SK-N-SH (cell line): ENCODE measurements at regions not wholly inside any gene's neighbourhood (a gene's known extent, or its start where the extent isn't known, plus 50 kb on each side); places are given as distances from the start of the nearest gene placed in this dataset.

Experiments
- CTCF ChIA-PET: fragments of 300-600, 350-600 bp; formaldehyde crosslinking; extraction: SDS; loops from one replicate; lab custom pipeline; 2021; lab: Yijun Ruan, JAX
- POLR2A ChIA-PET: fragments of 350-600 bp; sonication (Branson Sonifier 250); formaldehyde crosslinking; extraction: SDS; loops from one replicate; lab custom pipeline; 2020; ENCODE audit warnings: antibody characterized with exemption, inconsistent platforms; lab: Yijun Ruan, JAX
- DNase-seq: peaks from one replicate; pipeline ENCODE4 v3.0.0; 2012
- H2AFZ ChIP-seq: fragments of 200-600 bp; sonication (generic); 2 replicates; pipeline ENCODE4 v1.8.1; 2016; ENCODE audit warnings: antibody characterized with exemption, mild to moderate bottlenecking, low read depth
- H3F3A ChIP-seq: fragments of 200-600 bp; sonication (generic); replicated peaks from 2 replicates; pipeline ENCODE3; 2016; ENCODE audit warnings: antibody characterized with exemption, mild to moderate bottlenecking; ENCODE audit not compliant: insufficient read depth
- H3K27ac ChIP-seq, 2 experiments: fragments of 200-500 bp in 1 of 2; fragments of 200-600 bp in 1 of 2; sonication (Bioruptor generic) in 1 of 2; sonication (generic), shearing (Covaris generic) in 1 of 2; 2 replicates each; pipeline versions ENCODE4 v1.5.1 to v1.6.1; 2014 to 2016; ENCODE audit warnings: low read depth in 2 of 2, inconsistent platforms in 1 of 2, low read length in 1 of 2, mild to moderate bottlenecking in 1 of 2, mixed read lengths in 1 of 2
- H3K27me3 ChIP-seq: fragments of 200-600 bp; sonication (generic), shearing (Covaris generic); 2 replicates; pipeline ENCODE4 v1.6.1; 2016; ENCODE audit warnings: mixed run types; ENCODE audit not compliant: insufficient read depth
- H3K36me3 ChIP-seq, 2 experiments: fragments of 200-500 bp in 1 of 2; fragments of 200-600 bp in 1 of 2; sonication (Bioruptor generic) in 1 of 2; sonication (generic) in 1 of 2; replicated peaks in 1 of 2; 2 replicates each; pipeline versions ENCODE3 to v1.5.1; 2014 to 2016; ENCODE audit warnings: low read length in 1 of 2, mild to moderate bottlenecking in 1 of 2; ENCODE audit not compliant: insufficient read depth in 2 of 2, control insufficient read depth in 1 of 2
- H3K4me1 ChIP-seq, 2 experiments: fragments of 200-500 bp in 1 of 2; fragments of 200-600 bp in 1 of 2; sonication (Bioruptor generic) in 1 of 2; sonication (generic), shearing (Covaris generic) in 1 of 2; 2 replicates each; pipeline versions ENCODE4 v1.5.1 to v1.6.1; 2014 to 2016; ENCODE audit warnings: low read depth in 1 of 2, low read length in 1 of 2, mixed run types in 1 of 2; ENCODE audit not compliant: insufficient read depth in 2 of 2, control insufficient read depth in 1 of 2
- H3K4me2 ChIP-seq: fragments of 200-600 bp; sonication (generic), shearing (Covaris generic); 2 replicates; pipeline ENCODE4 v1.6.1; 2017; ENCODE audit warnings: mixed run types
- H3K4me3 ChIP-seq, 2 experiments: fragments of 200-500 bp in 1 of 2; fragments of 200-600 bp in 1 of 2; sonication (Bioruptor generic) in 1 of 2; sonication (generic), shearing (Covaris generic) in 1 of 2; 2 replicates each; pipeline versions ENCODE4 v1.5.1 to v1.8.1; 2014 to 2016; ENCODE audit warnings: low read depth in 2 of 2, inconsistent platforms in 1 of 2, low read length in 1 of 2, mild to moderate bottlenecking in 1 of 2, mixed read lengths in 1 of 2, moderate library complexity in 1 of 2
- H3K79me2 ChIP-seq: fragments of 200-600 bp; sonication (generic); 2 replicates; pipeline ENCODE4 v1.8.1; 2017; ENCODE audit warnings: mild to moderate bottlenecking; ENCODE audit not compliant: insufficient read depth
- H3K9ac ChIP-seq: fragments of 200-600 bp; sonication (generic); 2 replicates; pipeline ENCODE4 v1.6.1; 2017; ENCODE audit warnings: mixed run types
- H3K9me2 ChIP-seq: fragments of 200-600 bp; sonication (generic); 2 replicates; pipeline ENCODE4 v1.6.1; 2017; ENCODE audit warnings: mixed run types
- H3K9me3 ChIP-seq: fragments of 200-600 bp; sonication (generic); 2 replicates; pipeline ENCODE4 v1.6.1; 2017; ENCODE audit warnings: mixed run types, mild to moderate bottlenecking, moderate library complexity
- H4K20me1 ChIP-seq: fragments of 200-600 bp; sonication (generic); 2 replicates; pipeline ENCODE4 v1.6.1; 2017; ENCODE audit warnings: mild to moderate bottlenecking, mixed run types; ENCODE audit not compliant: insufficient read depth
- CHD2 ChIP-seq: fragments of 150-350 bp; IDR thresholded peaks from 2 replicates; pipeline ENCODE4 v1.6.1; 2018; ENCODE audit warnings: low read length; ENCODE audit not compliant: partially characterized antibody
- EP300 ChIP-seq, 2 experiments: IDR thresholded peaks; 2 replicates each; pipeline versions ENCODE4 v1.4.0 to v1.6.1; 2012; ENCODE audit warnings: borderline replicate concordance in 1 of 2, low read depth in 1 of 2, low read length in 1 of 2
- EZH2phosphoT487 ChIP-seq: fragments of 200-600 bp; sonication (generic); IDR thresholded peaks from 2 replicates; pipeline ENCODE4 v1.6.1; 2017; ENCODE audit warnings: low read depth, mixed run types, mild to moderate bottlenecking, antibody characterized with exemption, moderate library complexity, borderline replicate concordance
- FOSL2 ChIP-seq: IDR thresholded peaks from 2 replicates; pipeline ENCODE4 v1.4.0; 2012; ENCODE audit warnings: low read depth, mild to moderate bottlenecking, moderate library complexity, borderline replicate concordance
- GATA2 ChIP-seq: sonication (generic); formaldehyde crosslinking; IDR thresholded peaks from 2 replicates; pipeline ENCODE4 v1.5.0; 2020; ENCODE audit warnings: mild to moderate bottlenecking, missing genetic modification reagents
- JUND ChIP-seq: IDR thresholded peaks from 2 replicates; pipeline ENCODE4 v1.4.0; 2012
- NFIC ChIP-seq: IDR thresholded peaks from 2 replicates; pipeline ENCODE4 v1.4.0; 2012; ENCODE audit warnings: borderline replicate concordance
- NRF1 ChIP-seq: IDR thresholded peaks from 2 replicates; pipeline ENCODE4 v1.6.1; 2012; ENCODE audit warnings: low read depth, mild to moderate bottlenecking, low read length
- PBX3 ChIP-seq: IDR thresholded peaks from 2 replicates; pipeline ENCODE4; 2012
- POLR2AphosphoS5 ChIP-seq: IDR thresholded peaks from 2 replicates; pipeline ENCODE4 v1.6.1; 2012; ENCODE audit warnings: low read depth, low read length
- RCOR1 ChIP-seq: fragments of 150-350 bp; IDR thresholded peaks from 2 replicates; pipeline ENCODE4 v1.6.1; 2017; ENCODE audit warnings: antibody characterized with exemption, low read length
- RFX5 ChIP-seq: IDR thresholded peaks from 2 replicates; pipeline ENCODE4 v1.6.1; 2012; ENCODE audit warnings: mild to moderate bottlenecking, improper control_type of control experiment, low read length
- TEAD4 ChIP-seq: IDR thresholded peaks from 2 replicates; pipeline ENCODE4 v1.4.0; 2012; ENCODE audit warnings: mild to moderate bottlenecking, borderline replicate concordance; ENCODE audit not compliant: insufficient read depth
- YY1 ChIP-seq: IDR thresholded peaks from 2 replicates; pipeline ENCODE4 v1.4.0; 2012; ENCODE audit warnings: low read depth, mild to moderate bottlenecking
- WGBS: methylation state at CpG from one replicate; pipeline ENCODE4 v1.1.6; 2017; ENCODE audit warnings: low lambda C conversion rate; 5-methylcytosine and 5-hydroxymethylcytosine counted together
- TF ChIP-seq, protein P1 (sequence below): fragments of 150-350 bp; IDR thresholded peaks from 2 replicates; pipeline ENCODE4 v1.6.1; 2017; ENCODE audit warnings: antibody characterized with exemption, low read length, low read depth, borderline replicate concordance
- TF ChIP-seq, protein P2 (sequence below): IDR thresholded peaks from 2 replicates; pipeline ENCODE4 v1.4.0; 2012; ENCODE audit warnings: low read depth, borderline replicate concordance
- TF ChIP-seq, protein P3 (sequence below): IDR thresholded peaks from 2 replicates; pipeline ENCODE4 v1.4.0; 2012; ENCODE audit warnings: low read depth

GRCh38 chr4:37002625-37003024 is 241.9 kb upstream of the NWD2 start:
- Histone ChIP-seq H4K20me1 (no peaks in the 10 kb centered on the region), H3K27ac (peak overlapping the region in 1 of 2 experiments; percentile 58; a peak in 1 of 4 replicates), H3K4me1 (no peaks in the 10 kb centered on the region), H3K4me3 (peak overlapping the region; percentile 46 to 57; a peak in 3 of 4 replicates), H3K36me3 (no peaks in the 10 kb centered on the region), H3K9me2 (no peaks in the 10 kb centered on the region), H3K9ac (peak overlapping the region; percentile 58; the same call in 1 of the 2 replicates), H3F3A (no peaks in the 10 kb centered on the region), H3K4me2 (peak overlapping the region; percentile 26), H3K27me3 (no peaks in the 10 kb centered on the region), H3K9me3 (no peaks in the 10 kb centered on the region), H3K79me2 (peaks cover 28% of the 10 kb centered on the region), H2AFZ (peak overlapping the region; percentile 89; the same call in 1 of the 2 replicates)
- TF ChIP-seq EP300 (IDR thresholded peaks at IDR 0.05; ENCODE audit: borderline replicate concordance in 1 of 2, low read depth in 1 of 2, low read length in 1 of 2), result no peak
- TF ChIP-seq, protein P1, sequence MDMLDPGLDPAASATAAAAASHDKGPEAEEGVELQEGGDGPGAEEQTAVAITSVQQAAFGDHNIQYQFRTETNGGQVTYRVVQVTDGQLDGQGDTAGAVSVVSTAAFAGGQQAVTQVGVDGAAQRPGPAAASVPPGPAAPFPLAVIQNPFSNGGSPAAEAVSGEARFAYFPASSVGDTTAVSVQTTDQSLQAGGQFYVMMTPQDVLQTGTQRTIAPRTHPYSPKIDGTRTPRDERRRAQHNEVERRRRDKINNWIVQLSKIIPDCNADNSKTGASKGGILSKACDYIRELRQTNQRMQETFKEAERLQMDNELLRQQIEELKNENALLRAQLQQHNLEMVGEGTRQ, result no peak
- TF ChIP-seq TEAD4, result no peak
- TF ChIP-seq EZH2phosphoT487, result no peak
- TF ChIP-seq NFIC, result no peak
- TF ChIP-seq, protein P2, sequence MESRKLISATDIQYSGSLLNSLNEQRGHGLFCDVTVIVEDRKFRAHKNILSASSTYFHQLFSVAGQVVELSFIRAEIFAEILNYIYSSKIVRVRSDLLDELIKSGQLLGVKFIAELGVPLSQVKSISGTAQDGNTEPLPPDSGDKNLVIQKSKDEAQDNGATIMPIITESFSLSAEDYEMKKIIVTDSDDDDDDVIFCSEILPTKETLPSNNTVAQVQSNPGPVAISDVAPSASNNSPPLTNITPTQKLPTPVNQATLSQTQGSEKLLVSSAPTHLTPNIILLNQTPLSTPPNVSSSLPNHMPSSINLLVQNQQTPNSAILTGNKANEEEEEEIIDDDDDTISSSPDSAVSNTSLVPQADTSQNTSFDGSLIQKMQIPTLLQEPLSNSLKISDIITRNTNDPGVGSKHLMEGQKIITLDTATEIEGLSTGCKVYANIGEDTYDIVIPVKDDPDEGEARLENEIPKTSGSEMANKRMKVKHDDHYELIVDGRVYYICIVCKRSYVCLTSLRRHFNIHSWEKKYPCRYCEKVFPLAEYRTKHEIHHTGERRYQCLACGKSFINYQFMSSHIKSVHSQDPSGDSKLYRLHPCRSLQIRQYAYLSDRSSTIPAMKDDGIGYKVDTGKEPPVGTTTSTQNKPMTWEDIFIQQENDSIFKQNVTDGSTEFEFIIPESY, result no peak
- TF ChIP-seq FOSL2, result no peak
- DNase-seq, result no peak
- POLR2A ChIA-PET, result no interaction called here
- CTCF ChIA-PET, result no interaction called here
- WGBS, result 17% methylated on average over 2 of the region's 2 CpGs

DNA sequence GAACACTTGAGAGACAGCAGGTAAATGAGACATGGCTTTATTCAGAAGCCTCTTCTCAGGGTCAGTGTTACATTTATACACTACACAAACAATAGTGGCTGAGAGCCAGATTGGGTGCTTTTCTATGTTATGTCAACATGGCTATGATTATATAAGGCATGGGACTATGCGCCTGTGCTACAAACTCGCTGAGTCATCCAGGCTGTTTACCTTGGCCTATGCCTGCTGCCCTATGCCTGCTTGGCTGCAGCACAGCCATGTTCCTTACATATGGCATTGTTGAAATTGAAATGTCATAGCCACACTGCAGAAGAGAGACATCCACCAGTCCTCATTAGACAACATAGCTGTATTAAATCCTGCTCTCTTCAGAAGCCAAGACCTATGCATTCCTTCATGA is 236.3 kb upstream of the NWD2 start:
- CTCF ChIA-PET, result interaction anchor here (0.7 kb wide), 1 partner anchor 1089 kb away, joined by 4 read pairs; no protein-coding TSS in a partner anchor
- WGBS, result 35% methylated on average over 2 of the region's 2 CpGs
- no peaks in the 10 kb centered on the region for H4K20me1 ChIP-seq
- H3K36me3 ChIP-seq, result no peaks in the 10 kb centered on the region
- no peaks in the 10 kb centered on the region for H3K4me1 ChIP-seq
- no peak overlapping the region for H3K4me3 ChIP-seq
- no peak overlapping the region for H3K27ac ChIP-seq
- DNase-seq, result no peak
- H3K79me2 ChIP-seq, result peaks cover 20% of the 10 kb centered on the region
- H3K9me2 ChIP-seq, result no peaks in the 10 kb centered on the region
- H3K9me3 ChIP-seq, result 0 out of 2 replicates have a peak, but pooled peaks cover 5% of the 10 kb centered on the region
- no peaks in the 10 kb centered on the region for H3F3A ChIP-seq
- no peak overlapping the region for H3K4me2 ChIP-seq
- H3K27me3 ChIP-seq, result no peaks in the 10 kb centered on the region
- no peak overlapping the region for H2AFZ ChIP-seq
- POLR2A ChIA-PET, result no interaction called here
- no peak overlapping the region for H3K9ac ChIP-seq
- TF ChIP-seq RCOR1, result no peak
- TF ChIP-seq EP300 (IDR thresholded peaks at IDR 0.05; ENCODE audit: borderline replicate concordance in 1 of 2, low read depth in 1 of 2, low read length in 1 of 2), result no peak
- no peak for TF ChIP-seq GATA2 (CRISPR knock-in tag)
- TF ChIP-seq YY1, result no peak
- TF ChIP-seq, protein P3, sequence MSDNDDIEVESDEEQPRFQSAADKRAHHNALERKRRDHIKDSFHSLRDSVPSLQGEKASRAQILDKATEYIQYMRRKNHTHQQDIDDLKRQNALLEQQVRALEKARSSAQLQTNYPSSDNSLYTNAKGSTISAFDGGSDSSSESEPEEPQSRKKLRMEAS, result no peak
- TF ChIP-seq, protein P2, result no peak
- TF ChIP-seq EZH2phosphoT487, result no peak
- TF ChIP-seq JUND, result no peak
- no peak for TF ChIP-seq CHD2
- TF ChIP-seq NRF1, result no peak
- TF ChIP-seq PBX3, result no peak
- no peak for TF ChIP-seq RFX5
- TF ChIP-seq POLR2AphosphoS5, result no peak
- TF ChIP-seq, protein P1, result no peak
